H1 (cell line): ENCODE measurements at regions not wholly inside any gene's neighbourhood (a gene's known extent, or its start where the extent isn't known, plus 50 kb on each side); places are given as distances from the start of the nearest gene placed in this dataset.
A peak's percentile ranks its signal among the peaks of the same experiment; 100 is the strongest.

ENCODE experiments used
- CTCF ChIA-PET: fragments of 300-600 bp; sonication (Branson Sonifier 250); formaldehyde crosslinking; loops from one replicate; lab custom pipeline; 2021; ENCODE audit not compliant: partially characterized antibody; lab: Charles Lee
- POLR2A ChIA-PET: fragments of 300-600 bp; sonication (Branson Sonifier 250); formaldehyde crosslinking; loops from one replicate; lab custom pipeline; 2021; ENCODE audit warnings: inconsistent platforms; ENCODE audit not compliant: partially characterized antibody; lab: Charles Lee
- DNase-seq, 2 experiments: peaks; one replicate each; pipeline versions ENCODE4 v3.0.0 to v3.0.0-alpha.2; 2010 to 2022; ENCODE audit warnings: low spot score in 2 of 2, low read depth in 1 of 2, mixed read lengths in 1 of 2
- FAIRE-seq: peaks from 2 replicates; lab custom pipeline; 2011; peaks lifted over from hg19 to GRCh38; lab: Jason Lieb, UNC
- H2AFZ ChIP-seq: 2 replicates; pipeline ENCODE4 v1.8.1; 2012; ENCODE audit warnings: low read length, inconsistent platforms
- H2AK5ac ChIP-seq: 2 replicates; pipeline ENCODE4 v1.6.1; 2013; ENCODE audit warnings: low read depth, low read length
- H2BK120ac ChIP-seq: replicated peaks from 2 replicates; pipeline ENCODE3; 2013; ENCODE audit warnings: low read depth, low read length, inconsistent platforms
- H2BK12ac ChIP-seq: 2 replicates; pipeline ENCODE4 v1.6.1; 2013; ENCODE audit warnings: low read depth, low read length
- H2BK15ac ChIP-seq: 2 replicates; pipeline ENCODE4 v1.6.1; 2013; ENCODE audit warnings: low read length
- H2BK20ac ChIP-seq: 2 replicates; pipeline ENCODE4 v1.6.1; 2013; ENCODE audit warnings: low read length
- H2BK5ac ChIP-seq: 2 replicates; pipeline ENCODE4 v1.6.1; 2013; ENCODE audit warnings: low read depth, low read length
- H3K14ac ChIP-seq: 2 replicates; pipeline ENCODE4 v1.6.1; 2013; ENCODE audit warnings: inconsistent platforms; ENCODE audit not compliant: insufficient read length
- H3K18ac ChIP-seq: 2 replicates; pipeline ENCODE4 v1.6.1; 2013; ENCODE audit warnings: low read length; ENCODE audit errors: extremely low read depth
- H3K23ac ChIP-seq: 2 replicates; pipeline ENCODE4 v1.6.1; 2013; ENCODE audit warnings: inconsistent platforms; ENCODE audit not compliant: insufficient read length
- H3K23me2 ChIP-seq: 2 replicates; pipeline ENCODE4 v1.6.1; 2013; ENCODE audit warnings: low read depth, low read length
- H3K27ac ChIP-seq: 2 replicates; pipeline ENCODE4 v1.6.1; 2011; ENCODE audit warnings: low read depth, low read length, inconsistent platforms
- H3K27me3 ChIP-seq, 4 experiments: replicated peaks in 1 of 4; 1 replicate in 1 of 4; 2 replicates in 3 of 4; pipeline versions ENCODE4 v1.6.1 to v1.8.1; 2011 to 2013; ENCODE audit warnings: low read length in 3 of 4, mild to moderate bottlenecking in 3 of 4, inconsistent platforms in 2 of 4, mixed read lengths in 2 of 4, moderate library complexity in 1 of 4; ENCODE audit not compliant: control insufficient read depth in 3 of 4, insufficient read depth in 3 of 4; ENCODE audit errors: extremely low read depth in 1 of 4
- H3K36me3 ChIP-seq, 4 experiments: 2 replicates each; pipeline versions ENCODE4 v1.6.1 to v1.8.1; 2011 to 2013; ENCODE audit warnings: mild to moderate bottlenecking in 4 of 4, low read length in 3 of 4, moderate library complexity in 2 of 4, control low read depth in 1 of 4, inconsistent platforms in 1 of 4; ENCODE audit not compliant: insufficient read depth in 4 of 4, control insufficient read depth in 2 of 4
- H3K4ac ChIP-seq: replicated peaks from 2 replicates; pipeline ENCODE3; 2013; ENCODE audit warnings: low read length, low read depth, mixed read lengths, inconsistent platforms; ENCODE audit not compliant: insufficient read length
- H3K4me1 ChIP-seq, 4 experiments: replicated peaks in 1 of 4; 1 replicate in 1 of 4; 2 replicates in 3 of 4; pipeline versions ENCODE4 v1.6.1 to v1.8.1; 2011 to 2013; ENCODE audit warnings: low read length in 3 of 4, inconsistent platforms in 2 of 4, mixed read lengths in 1 of 4; ENCODE audit not compliant: insufficient read depth in 4 of 4, control insufficient read depth in 3 of 4
- H3K4me2 ChIP-seq, 2 experiments: 2 replicates each; pipeline versions ENCODE4 v1.6.1 to v1.8.1; 2011 to 2013; ENCODE audit warnings: low read depth in 2 of 2, low read length in 2 of 2, control low read depth in 1 of 2, inconsistent platforms in 1 of 2, mild to moderate bottlenecking in 1 of 2; ENCODE audit not compliant: insufficient read depth in 1 of 2
- H3K4me3 ChIP-seq, 4 experiments: fragments of 200-600, 300-600 bp in 1 of 4; sonication (generic), shearing (Covaris generic), sonication (Bioruptor Twin) in 1 of 4; 2 replicates each; pipeline versions ENCODE4 v1.5.1 to v1.8.1; 2011 to 2016; ENCODE audit warnings: low read length in 4 of 4, low read depth in 3 of 4, control low read depth in 2 of 4, inconsistent platforms in 2 of 4, mild to moderate bottlenecking in 2 of 4, mixed read lengths in 1 of 4, moderate library complexity in 1 of 4; ENCODE audit not compliant: insufficient read depth in 2 of 4; ENCODE audit errors: extremely low read depth in 1 of 4
- H3K56ac ChIP-seq: replicated peaks from 2 replicates; pipeline ENCODE3; 2013; ENCODE audit warnings: low read depth, mild to moderate bottlenecking, mixed read lengths, low read length, inconsistent platforms; ENCODE audit not compliant: insufficient read length
- H3K79me1 ChIP-seq: 2 replicates; pipeline ENCODE4 v1.6.1; 2013; ENCODE audit warnings: low read depth, low read length, control low read depth
- H3K79me2 ChIP-seq, 2 experiments: 2 replicates each; pipeline versions ENCODE4 v1.6.1 to v1.8.1; 2012 to 2013; ENCODE audit warnings: low read length in 2 of 2, mild to moderate bottlenecking in 2 of 2, inconsistent platforms in 1 of 2; ENCODE audit not compliant: insufficient read depth in 2 of 2, control insufficient read depth in 1 of 2
- H3K9ac ChIP-seq, 4 experiments: replicated peaks in 1 of 4; 1 replicate in 1 of 4; 2 replicates in 3 of 4; pipeline versions ENCODE4 v1.6.1 to v1.8.1; 2011 to 2013; ENCODE audit warnings: low read depth in 3 of 4, low read length in 3 of 4, control low read depth in 2 of 4, mild to moderate bottlenecking in 2 of 4, moderate library complexity in 2 of 4, inconsistent platforms in 1 of 4; ENCODE audit errors: extremely low read depth in 1 of 4
- H3K9me3 ChIP-seq, 2 experiments: 2 replicates each; pipeline versions ENCODE4 v1.6.1 to v1.8.1; 2012 to 2013; ENCODE audit warnings: mild to moderate bottlenecking in 2 of 2, moderate library complexity in 2 of 2, control low read depth in 1 of 2, inconsistent platforms in 1 of 2, low read depth in 1 of 2, low read length in 1 of 2, mixed read lengths in 1 of 2; ENCODE audit not compliant: insufficient read depth in 2 of 2
- H4K20me1 ChIP-seq, 2 experiments: replicated peaks in 1 of 2; 2 replicates each; pipeline versions ENCODE3 to v1.8.1; 2011 to 2013; ENCODE audit warnings: inconsistent platforms in 2 of 2, low read length in 2 of 2, mild to moderate bottlenecking in 1 of 2; ENCODE audit not compliant: insufficient read depth in 2 of 2, control insufficient read depth in 1 of 2
- H4K5ac ChIP-seq: 2 replicates; pipeline ENCODE4 v1.6.1; 2013; ENCODE audit warnings: low read length, low read depth, mixed read lengths, inconsistent platforms; ENCODE audit not compliant: insufficient read length
- H4K8ac ChIP-seq: 2 replicates; pipeline ENCODE4 v1.8.0; 2013; ENCODE audit warnings: mild to moderate bottlenecking, moderate library complexity, low read length, inconsistent platforms; ENCODE audit not compliant: insufficient read depth; ENCODE audit errors: extremely low read depth
- H4K91ac ChIP-seq: replicated peaks from 2 replicates; pipeline ENCODE3; 2013; ENCODE audit warnings: low read length, mixed read lengths, inconsistent platforms; ENCODE audit not compliant: insufficient read length
- CBX5 ChIP-seq: fragments of 300-800, 300-1000 bp; sonication (generic); IDR thresholded peaks from 2 replicates; pipeline ENCODE4 v1.7.1; 2016; ENCODE audit warnings: antibody characterized with exemption, low read length, low read depth
- SP2 ChIP-seq: IDR thresholded peaks from 2 replicates; pipeline ENCODE4 v1.6.1; 2012; ENCODE audit warnings: mild to moderate bottlenecking, low read length, inconsistent platforms
- SRF ChIP-seq: IDR thresholded peaks from 2 replicates; pipeline ENCODE4 v1.6.1; 2011; ENCODE audit warnings: mild to moderate bottlenecking, low read depth, low read length, moderate library complexity
- WGBS, 2 experiments: shearing (Covaris generic) in 1 of 2; methylation state at CpG; one replicate each; pipeline versions ENCODE4 v1.1.6 to v1.1.7; 2013 to 2015; ENCODE audit warnings: low lambda C conversion rate in 2 of 2, mixed read lengths in 2 of 2, inconsistent platforms in 1 of 2, low coverage in 1 of 2, missing lambda C conversion rate in 1 of 2; ENCODE audit not compliant: insufficient replicate concordance in 2 of 2, insufficient coverage in 1 of 2, insufficient read length in 1 of 2; ENCODE audit errors: extremely low coverage in 1 of 2, missing lambda C conversion rate in 1 of 2; 5-methylcytosine and 5-hydroxymethylcytosine counted together

DNA sequence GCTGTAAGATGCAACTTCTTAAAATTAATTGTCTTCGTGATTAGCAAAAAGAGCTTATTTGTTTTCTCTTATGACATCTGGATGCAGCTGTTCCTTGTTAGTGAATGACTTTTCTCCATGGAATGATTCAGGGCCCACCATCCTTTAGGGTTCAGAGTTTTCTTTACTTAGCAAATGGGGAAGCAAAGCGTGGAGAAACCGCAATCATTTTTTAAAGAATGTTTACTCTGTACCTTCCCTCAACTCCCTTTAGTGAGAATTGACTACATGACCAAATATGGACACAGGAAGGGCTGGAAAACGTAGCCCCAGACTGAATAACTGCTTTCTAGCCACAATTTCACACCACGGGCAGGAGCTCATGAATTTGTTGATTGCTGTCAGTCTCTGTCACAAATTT, 130.1 kb downstream of the EDEM1 start:
- Histone ChIP-seq H2BK20ac (no peak overlapping the region), H3K56ac (no peak overlapping the region), H3K4me1 (no peaks in the 10 kb centered on the region; a peak in 1 of 7 replicates), H3K9ac (no peak overlapping the region), H3K9me3 (no peaks in the 10 kb centered on the region), H2BK15ac (no peak overlapping the region), H4K8ac (no peak overlapping the region), H3K4me3 (no peak overlapping the region), H3K4ac (no peak overlapping the region), H3K27ac (no peak overlapping the region), H3K79me1 (no peaks in the 10 kb centered on the region), H4K20me1 (no peaks in the 10 kb centered on the region), H2BK5ac (no peak overlapping the region), H2AK5ac (no peak overlapping the region), H2BK12ac (no peak overlapping the region), H3K23ac (no peak overlapping the region), H3K27me3 (no peaks in the 10 kb centered on the region), H4K91ac (no peak overlapping the region), H2AFZ (no peak overlapping the region), H2BK120ac (no peak overlapping the region)
- ChIA-PET CTCF (interaction anchor here (0.6 kb wide), 2 partner anchors 135 to 158 kb away, joined by 3 read pairs; no protein-coding TSS in a partner anchor), POLR2A (no interaction called here)
- 85% methylated on average over 5 of the region's 5 CpGs; no CpG with 5 or more reads in 1 of the 2 experiments for WGBS, 2 experiments
- no peak for DNase-seq
- TF ChIP-seq SRF, result peak; percentile 41; the same call in 1 of the 2 replicates
- no peak for TF ChIP-seq CBX5
- TF ChIP-seq SP2, result no peak
- TF ChIP-seq, all 59 proteins: peak for 1
- H3K79me2 ChIP-seq, result no peaks in the 10 kb centered on the region
- H4K5ac ChIP-seq, result no peak overlapping the region
- no peak overlapping the region for H3K18ac ChIP-seq
- FAIRE-seq, result no peak
- H3K23me2 ChIP-seq, result no peaks in the 10 kb centered on the region
- no peak overlapping the region for H3K4me2 ChIP-seq
- no peaks in the 10 kb centered on the region for H3K36me3 ChIP-seq
- H3K14ac ChIP-seq, result no peak overlapping the region
